ENCODE measurements at regions not wholly inside any gene's neighbourhood (a gene's known extent, or its start where the extent isn't known, plus 50 kb on each side); places are given as distances from the start of the nearest gene placed in this dataset.
A peak's percentile ranks its signal among the peaks of the same experiment; 100 is the strongest.

DNA sequence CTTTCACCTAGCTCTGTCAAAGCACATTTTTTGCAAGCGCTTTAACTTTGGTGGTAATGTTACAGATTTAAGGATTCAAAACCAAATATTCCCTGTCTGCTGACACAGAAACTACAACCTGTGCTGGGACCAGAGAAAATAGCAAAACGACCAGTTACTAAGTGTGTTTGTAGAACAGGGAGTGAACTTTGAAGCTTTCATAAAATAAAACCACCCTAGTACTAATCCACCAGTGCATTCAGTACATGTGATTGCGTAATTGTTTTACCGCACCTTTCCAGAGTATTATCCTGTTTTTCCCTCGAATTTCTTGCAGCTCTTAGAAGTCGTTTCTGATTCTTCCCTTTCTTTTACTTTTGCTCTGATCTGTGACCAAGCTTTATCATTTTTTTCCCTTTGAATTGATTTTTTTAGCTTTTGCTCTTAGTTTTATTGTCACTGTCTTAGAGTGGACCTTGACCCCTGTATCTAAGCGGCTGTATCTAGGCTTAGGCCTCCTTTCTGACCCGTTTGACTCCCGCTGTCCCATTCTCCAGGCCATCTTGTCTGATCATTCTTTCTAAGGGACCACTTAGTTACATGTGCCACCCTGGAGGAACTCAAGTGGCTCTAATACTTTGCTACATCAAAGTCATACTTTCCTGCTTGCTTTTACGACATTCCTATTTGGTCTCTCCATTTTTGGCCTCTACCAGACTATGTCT lies 429.4 kb downstream of the PCNX1 start:
- H3K36me3 ChIP-seq = no peaks in the 10 kb centered on the region
- intact Hi-C loops (cut with DNase I; ENCODE audit: low total_unique reads) (no loop called here), in situ Hi-C loops (cut with MboI; ENCODE audit: low pct_ligation_motif_present in 1 of 4, low pct_unique_long_range_greater_than_20kb in 1 of 4, low sequenced_read_pairs in 3 of 4) (no loop called here)
- TF ChIP-seq POLR2AphosphoS5 (IDR thresholded peaks at IDR 0.05) (peak in 2 of 3 donors; percentile 15 to 45), EP300 (IDR thresholded peaks at IDR 0.05; ENCODE audit: low read depth) (no peak)
- TF ChIP-seq, protein P1, sequence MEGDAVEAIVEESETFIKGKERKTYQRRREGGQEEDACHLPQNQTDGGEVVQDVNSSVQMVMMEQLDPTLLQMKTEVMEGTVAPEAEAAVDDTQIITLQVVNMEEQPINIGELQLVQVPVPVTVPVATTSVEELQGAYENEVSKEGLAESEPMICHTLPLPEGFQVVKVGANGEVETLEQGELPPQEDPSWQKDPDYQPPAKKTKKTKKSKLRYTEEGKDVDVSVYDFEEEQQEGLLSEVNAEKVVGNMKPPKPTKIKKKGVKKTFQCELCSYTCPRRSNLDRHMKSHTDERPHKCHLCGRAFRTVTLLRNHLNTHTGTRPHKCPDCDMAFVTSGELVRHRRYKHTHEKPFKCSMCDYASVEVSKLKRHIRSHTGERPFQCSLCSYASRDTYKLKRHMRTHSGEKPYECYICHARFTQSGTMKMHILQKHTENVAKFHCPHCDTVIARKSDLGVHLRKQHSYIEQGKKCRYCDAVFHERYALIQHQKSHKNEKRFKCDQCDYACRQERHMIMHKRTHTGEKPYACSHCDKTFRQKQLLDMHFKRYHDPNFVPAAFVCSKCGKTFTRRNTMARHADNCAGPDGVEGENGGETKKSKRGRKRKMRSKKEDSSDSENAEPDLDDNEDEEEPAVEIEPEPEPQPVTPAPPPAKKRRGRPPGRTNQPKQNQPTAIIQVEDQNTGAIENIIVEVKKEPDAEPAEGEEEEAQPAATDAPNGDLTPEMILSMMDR (IDR thresholded peaks at IDR 0.05) = peak in 3 of 5 experiments; percentile 20 to 52 (median 50)
- peak overlapping the region; percentile 80 to 83 (median 81) for H3K27ac ChIP-seq
- WGBS, 2 donors (ENCODE audit: low coverage in 1 of 2) = 49 to 61% methylated on average over 7 to 10 of the region's 10 CpGs
- no peaks in the 10 kb centered on the region for H3K27me3 ChIP-seq
- H3K4me1 ChIP-seq = peaks cover 6 to 53% (median 20%) of the 10 kb centered on the region in 4 donors
- H3K4me3 ChIP-seq = peak overlapping the region in 2 of 4 donors; percentile 4 to 20
- no peaks in the 10 kb centered on the region for H3K9me3 ChIP-seq
- DNase-seq = no peak

DNA sequence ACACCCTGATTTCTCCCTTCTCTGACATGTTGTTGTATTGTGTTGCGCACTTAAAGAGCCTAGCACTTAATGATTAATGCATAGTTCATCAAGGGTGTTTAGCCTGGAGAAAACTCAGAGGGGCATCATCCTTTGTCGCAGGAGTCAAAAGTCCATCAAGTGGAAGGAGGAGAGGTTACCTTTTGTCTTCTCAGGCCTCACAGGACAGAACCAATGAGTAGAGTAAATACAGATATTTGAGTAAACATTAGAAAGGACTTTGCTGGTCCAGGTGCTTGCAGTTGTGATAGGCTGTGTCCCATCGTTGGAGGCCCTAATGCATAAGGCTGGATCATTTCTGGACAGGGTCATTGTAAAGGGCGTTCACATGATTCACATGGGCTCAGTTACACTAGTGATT lies 430.9 kb downstream of the PCNX1 start:
- H3K27ac ChIP-seq = peak overlapping the region in 1 of 4 donors; percentile 81
- DNase-seq = no peak
- no peak overlapping the region for H3K4me3 ChIP-seq
- H3K9me3 ChIP-seq = no peaks in the 10 kb centered on the region
- TF ChIP-seq POLR2AphosphoS5 (IDR thresholded peaks at IDR 0.05) = no peak
- no peak for TF ChIP-seq EP300 (IDR thresholded peaks at IDR 0.05; ENCODE audit: low read depth)
- TF ChIP-seq POLR2A (IDR thresholded peaks at IDR 0.05) = no peak
- TF ChIP-seq, protein P1 (IDR thresholded peaks at IDR 0.05) = no peak
- intact Hi-C loops (cut with DNase I; ENCODE audit: low total_unique reads) = no loop called here
- in situ Hi-C loops (cut with MboI; ENCODE audit: low pct_ligation_motif_present in 1 of 4, low pct_unique_long_range_greater_than_20kb in 1 of 4, low sequenced_read_pairs in 3 of 4) = no loop called here
- peaks cover 6 to 53% (median 20%) of the 10 kb centered on the region in 4 donors for H3K4me1 ChIP-seq
- WGBS, 2 donors (ENCODE audit: low coverage in 1 of 2) = 91% methylated on average over 4 of the region's 4 CpGs; no CpG with 5 or more reads in 1 of the 2 donors
- no peaks in the 10 kb centered on the region for H3K36me3 ChIP-seq
- no peaks in the 10 kb centered on the region for H3K27me3 ChIP-seq

DNA sequence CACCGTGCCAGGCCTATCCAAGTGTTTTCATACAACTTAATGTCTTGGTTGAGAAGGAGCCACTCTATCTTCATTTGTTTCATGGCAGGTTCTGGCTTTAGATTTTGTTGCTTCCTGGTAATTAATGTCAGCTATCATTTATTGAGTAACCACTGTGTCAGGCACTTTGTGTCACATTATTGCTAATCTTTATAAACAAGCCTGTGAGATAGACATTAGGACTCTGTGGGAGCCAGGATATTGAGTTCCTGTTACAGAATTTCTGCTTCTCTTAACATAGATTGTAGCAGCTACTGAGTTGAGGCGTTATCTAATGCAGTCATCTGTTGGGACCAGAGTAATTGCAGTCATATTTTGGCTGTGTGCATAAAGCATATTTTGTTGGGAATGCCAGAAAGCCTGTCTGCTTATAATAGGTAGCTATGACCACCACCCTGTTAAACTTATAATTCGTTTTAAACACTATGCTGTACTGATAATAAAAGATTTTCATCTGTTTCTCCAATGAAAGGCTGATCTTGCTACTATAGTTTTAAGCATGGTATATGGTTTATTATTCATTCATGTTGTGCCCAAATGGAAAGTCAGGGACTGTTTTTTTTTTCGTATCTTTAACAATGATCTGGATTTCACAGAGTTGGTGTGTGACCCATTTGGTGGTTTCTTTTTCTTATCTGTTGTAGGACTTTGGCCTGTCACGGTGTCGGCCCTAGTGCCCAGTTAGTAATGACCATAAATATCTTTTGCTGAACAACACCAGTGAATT lies 432.6 kb downstream of the PCNX1 start:
- Histone ChIP-seq H3K9me3 (no peaks in the 10 kb centered on the region), H3K4me1 (peaks cover 6 to 53% (median 20%) of the 10 kb centered on the region in 4 donors), H3K36me3 (no peaks in the 10 kb centered on the region), H3K4me3 (no peak overlapping the region), H3K27me3 (no peaks in the 10 kb centered on the region), H3K27ac (peak overlapping the region; percentile 16 to 51 (median 35))
- intact Hi-C loops (cut with DNase I; ENCODE audit: low total_unique reads) (no loop called here), in situ Hi-C loops (cut with MboI; ENCODE audit: low pct_ligation_motif_present in 1 of 4, low pct_unique_long_range_greater_than_20kb in 1 of 4, low sequenced_read_pairs in 3 of 4) (no loop called here)
- 49 to 53% methylated on average over 4 to 6 of the region's 6 CpGs for WGBS, 2 donors (ENCODE audit: low coverage in 1 of 2)
- TF ChIP-seq POLR2A (IDR thresholded peaks at IDR 0.05) (no peak), POLR2AphosphoS5 (IDR thresholded peaks at IDR 0.05) (no peak), EP300 (IDR thresholded peaks at IDR 0.05; ENCODE audit: low read depth) (no peak)
- TF ChIP-seq, protein P1 (IDR thresholded peaks at IDR 0.05) = no peak
- DNase-seq = no peak

DNA sequence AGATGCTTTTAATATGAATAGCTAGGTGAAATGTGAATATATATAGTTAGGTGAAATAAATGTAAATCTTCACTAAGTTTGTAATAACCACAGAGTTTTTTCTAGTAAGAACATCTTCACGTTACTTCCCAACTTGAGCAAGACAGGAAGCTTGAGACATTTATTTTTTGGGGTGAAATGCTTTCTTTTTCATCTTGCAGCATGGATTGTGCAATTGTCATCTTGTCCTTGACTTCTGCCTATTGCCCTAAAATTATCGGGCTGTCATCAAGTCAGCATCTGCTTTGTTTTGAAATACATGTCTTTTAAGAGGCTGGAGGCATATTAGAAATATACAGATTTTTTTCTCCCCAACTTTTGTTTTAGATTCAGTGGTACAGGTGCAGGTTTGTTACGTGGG lies 433.9 kb downstream of the PCNX1 start:
- Histone ChIP-seq H3K9me3 (no peaks in the 10 kb centered on the region), H3K4me3 (no peak overlapping the region), H3K27me3 (no peaks in the 10 kb centered on the region), H3K36me3 (no peaks in the 10 kb centered on the region), H3K4me1 (peaks cover 6 to 42% (median 20%) of the 10 kb centered on the region in 4 donors), H3K27ac (no peak overlapping the region)
- TF ChIP-seq EP300 (IDR thresholded peaks at IDR 0.05; ENCODE audit: low read depth) (no peak), POLR2A (IDR thresholded peaks at IDR 0.05) (no peak), POLR2AphosphoS5 (IDR thresholded peaks at IDR 0.05) (no peak)
- TF ChIP-seq, protein P1 (IDR thresholded peaks at IDR 0.05) = no peak
- intact Hi-C loops (cut with DNase I; ENCODE audit: low total_unique reads) = no loop called here
- 83 to 88% methylated on average over 3 of the region's 3 CpGs for WGBS, 2 donors (ENCODE audit: low coverage in 1 of 2)
- no peak for DNase-seq
- in situ Hi-C loops (cut with MboI; ENCODE audit: low pct_ligation_motif_present in 1 of 4, low pct_unique_long_range_greater_than_20kb in 1 of 4, low sequenced_read_pairs in 3 of 4) = no loop called here

All from transverse colon (tissue), 4 donors.